ENCODE measurements at regions not wholly inside any gene's neighbourhood (a gene's known extent, or its start where the extent isn't known, plus 50 kb on each side); places are given as distances from the start of the nearest gene placed in this dataset.

GRCh38 chrX:97672138-97672537, 788.4 kb downstream of the RPA4 start:
- Histone ChIP-seq H3K79me2 (ENCODE audit: control insufficient read depth in 1 of 2, insufficient read depth in 2 of 2, low read length in 2 of 2) (no peaks in the 10 kb centered on the region), H2AK5ac (ENCODE audit: low read depth, low read length) (no peak overlapping the region), H2BK15ac (ENCODE audit: low read length) (no peak overlapping the region), H2BK20ac (ENCODE audit: low read length) (no peak overlapping the region), H3K4me2 (ENCODE audit: insufficient read depth in 1 of 2, low read depth in 2 of 2, low read length in 2 of 2) (no peak overlapping the region), H2BK120ac (replicated peaks; ENCODE audit: low read depth, low read length) (no peak overlapping the region), H3K27ac (ENCODE audit: low read depth, low read length) (no peak overlapping the region), H3K79me1 (ENCODE audit: low read depth, low read length) (no peaks in the 10 kb centered on the region), H3K4ac (replicated peaks; ENCODE audit: insufficient read length, low read depth, low read length) (no peak overlapping the region), H3K9ac (replicated peaks in 1 of 4; ENCODE audit: extremely low read depth in 1 of 4, low read depth in 3 of 4, low read length in 3 of 4) (no peak overlapping the region), H2AFZ (ENCODE audit: low read length) (no peak overlapping the region), H3K23ac (ENCODE audit: insufficient read length) (no peak overlapping the region), H3K36me3 (ENCODE audit: control insufficient read depth in 2 of 4, insufficient read depth in 4 of 4, low read length in 3 of 4) (no peaks in the 10 kb centered on the region), H3K14ac (ENCODE audit: insufficient read length) (no peak overlapping the region), H2BK12ac (ENCODE audit: low read depth, low read length) (no peak overlapping the region), H3K18ac (ENCODE audit: extremely low read depth, low read length) (no peak overlapping the region), H3K56ac (replicated peaks; ENCODE audit: insufficient read length, low read depth, low read length) (no peak overlapping the region), H4K20me1 (replicated peaks in 1 of 2; ENCODE audit: control insufficient read depth in 1 of 2, insufficient read depth in 2 of 2, low read length in 2 of 2) (no peaks in the 10 kb centered on the region), H3K23me2 (ENCODE audit: low read depth, low read length) (no peaks in the 10 kb centered on the region), H4K8ac (ENCODE audit: extremely low read depth, insufficient read depth, low read length) (no peak overlapping the region), H3K4me3 (ENCODE audit: extremely low read depth in 1 of 4, insufficient read depth in 2 of 4, low read depth in 3 of 4, low read length in 4 of 4) (no peak overlapping the region), H4K91ac (replicated peaks; ENCODE audit: insufficient read length, low read length) (no peak overlapping the region), H3K27me3 (replicated peaks in 1 of 4; ENCODE audit: control insufficient read depth in 3 of 4, extremely low read depth in 1 of 4, insufficient read depth in 3 of 4, low read length in 3 of 4) (no peaks in the 10 kb centered on the region), H4K5ac (ENCODE audit: insufficient read length, low read depth, low read length) (no peak overlapping the region), H3K4me1 (replicated peaks in 1 of 4; ENCODE audit: control insufficient read depth in 3 of 4, insufficient read depth in 4 of 4, low read length in 3 of 4) (no peaks in the 10 kb centered on the region), H3K9me3 (ENCODE audit: insufficient read depth in 2 of 2, low read depth in 1 of 2, low read length in 1 of 2) (no peaks in the 10 kb centered on the region), H2BK5ac (ENCODE audit: low read depth, low read length) (no peak overlapping the region)
- DNase-seq (ENCODE audit: low read depth in 1 of 2, low spot score in 2 of 2), result no peak
- no peak for FAIRE-seq
- POLR2A ChIA-PET (ENCODE audit: partially characterized antibody), result no interaction called here
- WGBS, 2 experiments (ENCODE audit: extremely low coverage in 1 of 2, insufficient coverage in 1 of 2, insufficient read length in 1 of 2, insufficient replicate concordance in 2 of 2, low coverage in 1 of 2, low lambda C conversion rate in 2 of 2, missing lambda C conversion rate in 1 of 2), result 84% methylated on average over 3 of the region's 5 CpGs; no CpG with 5 or more reads in 1 of the 2 experiments
- CTCF ChIA-PET (ENCODE audit: partially characterized antibody), result interaction anchor here (0.7 kb wide), 1 partner anchor 13 kb away, joined by 3 read pairs; no protein-coding TSS in a partner anchor
- no peak for TF ChIP-seq SRF (IDR thresholded peaks at IDR 0.05; ENCODE audit: low read depth, low read length)
- no peak for TF ChIP-seq TAF7 (optimal IDR thresholded peaks at IDR 0.05; ENCODE audit: borderline replicate concordance, low read depth, low read length)
- TF ChIP-seq CTCF (IDR thresholded peaks at IDR 0.05; ENCODE audit: control extremely low read depth in 1 of 3, insufficient read depth in 1 of 3, low read depth in 1 of 3, low read length in 3 of 3), result no peak
- no peak for TF ChIP-seq ASH2L (IDR thresholded peaks at IDR 0.05; ENCODE audit: low read length)
- no peak for TF ChIP-seq NRF1 (IDR thresholded peaks at IDR 0.05; ENCODE audit: low read depth, low read length)
- no peak for TF ChIP-seq PHF8 (conservative IDR thresholded peaks at IDR 0.05; ENCODE audit: low read depth, low read length)
- no peak for TF ChIP-seq HDAC2 (IDR thresholded peaks at IDR 0.05; ENCODE audit: borderline replicate concordance in 1 of 2, low read depth in 2 of 2, low read length in 2 of 2)
- no peak for TF ChIP-seq RNF2 (IDR thresholded peaks at IDR 0.05; ENCODE audit: borderline replicate concordance, low read depth, low read length, missing control alignments, poor library complexity, severe bottlenecking)
- no peak for TF ChIP-seq E2F6 (IDR thresholded peaks at IDR 0.05)
- no peak for TF ChIP-seq SIX5 (IDR thresholded peaks at IDR 0.05; ENCODE audit: low read depth, low read length)
- no peak for TF ChIP-seq MAX (IDR thresholded peaks at IDR 0.05)
